HAP-1 (cell line): ENCODE measurements at regions not wholly inside any gene's neighbourhood (a gene's known extent, or its start where the extent isn't known, plus 50 kb on each side); places are given as distances from the start of the nearest gene placed in this dataset.
"Not testable (repeated sequence)": the region's sequence is repeated elsewhere in the genome, so short reads cannot be mapped to it uniquely, and the experiment has no call there.

Experiments
- DNase-seq, 2 experiments: peaks; one replicate each; pipeline ENCODE4 v3.0.0-alpha.2; 2016 to 2020; ENCODE audit warnings: low spot score in 2 of 2
- H3K27me3 ChIP-seq: fragments of 250-450 bp; sonication (Bioruptor Pico); 2 replicates; pipeline ENCODE4 v1.5.1; 2020; ENCODE audit warnings: low read depth, mild to moderate bottlenecking, moderate library complexity
- H3K36me3 ChIP-seq: fragments of 250-450 bp; sonication (Bioruptor Pico); replicated peaks from 2 replicates; pipeline ENCODE4 v1.5.1; 2020; ENCODE audit warnings: mild to moderate bottlenecking
- H3K4me1 ChIP-seq: fragments of 250-450 bp; sonication (Bioruptor Pico); 2 replicates; pipeline ENCODE4 v1.5.1; 2020; ENCODE audit warnings: mild to moderate bottlenecking
- H3K4me3 ChIP-seq: fragments of 250-450 bp; sonication (Bioruptor Pico); 2 replicates; pipeline ENCODE4 v1.5.1; 2020; ENCODE audit warnings: mild to moderate bottlenecking, moderate library complexity
- H3K9me3 ChIP-seq: fragments of 250-450 bp; sonication (Bioruptor Pico); 2 replicates; pipeline ENCODE4 v1.5.1; 2020; ENCODE audit warnings: mild to moderate bottlenecking, moderate library complexity
- in situ Hi-C: fragments of 300-500 bp; cut with MboI; formaldehyde crosslinking; loops from 3 replicates; pipeline ENCODE4 v1.14.3; 2020; ENCODE audit warnings: low sequenced_read_pairs, inconsistent platforms, mixed read lengths

DNA sequence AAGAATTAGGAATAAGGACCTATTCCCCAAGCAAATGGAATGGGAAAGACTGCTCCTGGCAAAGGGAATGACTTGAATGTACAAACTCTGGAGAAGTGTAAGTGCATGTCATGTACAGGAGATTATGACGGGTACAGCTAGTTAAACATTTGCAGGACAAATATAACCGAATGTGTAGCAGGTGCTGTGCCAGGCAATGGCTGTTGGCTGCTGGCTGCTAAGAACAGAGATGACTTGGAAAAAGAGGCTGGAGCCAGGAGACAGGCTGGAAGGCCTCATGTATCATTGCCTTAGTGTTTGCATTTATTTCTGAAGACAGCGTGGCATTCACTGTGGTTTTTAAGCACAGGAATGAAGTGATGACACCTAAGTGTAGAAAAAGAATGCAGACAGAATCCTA lies 136.8 kb downstream of the TTC8 start:
- H3K4me1 ChIP-seq = no peaks in the 10 kb centered on the region
- H3K9me3 ChIP-seq = no peaks in the 10 kb centered on the region
- no peak overlapping the region for H3K4me3 ChIP-seq
- no peak for DNase-seq
- H3K36me3 ChIP-seq = no peaks in the 10 kb centered on the region
- H3K27me3 ChIP-seq = no peaks in the 10 kb centered on the region
- in situ Hi-C loops = no loop called here

DNA sequence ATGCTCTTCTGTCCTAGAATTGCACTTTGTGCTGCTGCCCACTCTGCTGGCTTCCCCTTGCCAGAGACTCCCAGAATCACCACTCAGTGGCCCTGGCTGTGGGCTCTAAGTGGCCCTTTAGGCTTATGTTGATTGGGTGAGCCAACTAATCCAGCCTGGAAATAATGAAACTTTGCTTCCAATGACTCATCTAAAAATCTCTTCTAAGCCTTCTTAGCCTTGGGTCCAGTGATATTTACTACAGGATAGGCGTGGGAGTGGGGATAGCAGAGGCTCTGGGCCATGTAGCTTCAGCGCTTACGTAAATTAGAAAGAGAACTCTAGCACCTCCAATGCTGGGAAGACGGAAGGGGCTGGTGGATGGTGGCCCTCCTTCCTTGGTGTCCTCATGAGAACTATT lies 137.9 kb downstream of the TTC8 start:
- in situ Hi-C loops = no loop called here
- Histone ChIP-seq H3K4me3 (no peak overlapping the region), H3K9me3 (no peaks in the 10 kb centered on the region), H3K27me3 (no peaks in the 10 kb centered on the region), H3K36me3 (no peaks in the 10 kb centered on the region), H3K4me1 (no peaks in the 10 kb centered on the region)
- DNase-seq = no peak

DNA sequence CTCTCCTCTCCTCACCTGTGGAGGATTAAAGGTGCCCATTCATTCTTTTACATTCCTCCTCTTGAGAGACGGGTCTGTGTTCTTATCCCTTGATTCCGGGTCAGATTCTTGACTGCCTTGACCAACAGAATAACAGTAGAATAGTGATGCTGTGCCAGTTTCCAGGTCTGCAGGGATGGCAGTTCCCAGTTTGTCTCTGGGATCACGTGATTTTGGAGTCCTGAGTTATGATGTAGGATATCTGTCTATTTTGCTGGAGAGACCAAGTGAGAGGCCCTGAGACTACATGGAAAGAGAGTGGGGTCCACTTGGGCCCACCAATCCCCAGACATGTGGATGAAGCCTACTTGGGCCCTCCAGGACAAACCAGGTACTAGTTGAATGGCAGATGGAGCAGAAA lies 142.8 kb downstream of the TTC8 start:
- Histone ChIP-seq H3K4me3 (no peak overlapping the region), H3K4me1 (no peaks in the 10 kb centered on the region), H3K36me3 (no peaks in the 10 kb centered on the region), H3K27me3 (peaks cover 8% of the 10 kb centered on the region; the same call in 1 of the 2 replicates), H3K9me3 (no peaks in the 10 kb centered on the region)
- no peak for DNase-seq
- in situ Hi-C loops = no loop called here

DNA sequence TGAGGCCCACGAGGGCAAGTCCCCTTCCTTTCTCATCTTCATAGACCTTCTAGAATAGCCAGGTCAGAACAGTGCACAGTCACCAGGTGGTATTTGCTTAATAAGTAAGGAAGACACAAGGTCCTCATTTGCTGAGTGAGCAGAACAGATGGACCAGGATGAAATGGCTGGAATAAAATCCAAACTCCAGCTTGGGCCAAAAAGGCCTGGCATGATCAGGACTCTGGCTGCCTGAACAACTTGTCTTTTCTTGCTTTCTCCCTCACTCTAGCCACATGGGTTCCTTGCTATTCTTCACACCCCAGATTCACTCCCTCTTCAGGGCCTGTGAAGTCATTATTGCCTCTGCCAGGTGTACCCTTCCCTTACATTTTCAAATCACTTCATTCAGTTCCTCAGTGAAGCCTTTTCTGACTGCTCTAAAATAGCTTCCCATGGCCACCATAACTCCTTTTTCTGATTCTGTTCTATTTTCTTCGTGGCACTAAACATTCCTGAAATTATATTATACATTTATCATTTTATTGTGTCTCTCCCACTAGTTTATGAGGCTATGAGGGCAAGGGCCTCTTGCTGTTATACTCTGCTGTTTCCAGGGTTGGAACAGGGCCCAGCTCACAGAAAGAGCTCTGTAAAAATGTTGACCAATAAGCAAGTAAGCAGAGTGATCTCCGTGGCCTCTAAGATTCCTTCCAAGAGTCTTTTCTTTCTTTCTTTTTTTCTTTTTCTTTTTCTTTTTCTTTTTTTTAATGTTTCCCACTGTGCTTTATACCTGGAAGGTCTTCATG lies 150.8 kb downstream of the TTC8 start:
- no peaks in the 10 kb centered on the region for H3K9me3 ChIP-seq
- DNase-seq = no peak
- H3K4me1 ChIP-seq = no peaks in the 10 kb centered on the region
- peaks cover 4% of the 10 kb centered on the region; the same call in 1 of the 2 replicates for H3K27me3 ChIP-seq
- in situ Hi-C loops = no loop called here
- H3K36me3 ChIP-seq = no peaks in the 10 kb centered on the region
- no peak overlapping the region for H3K4me3 ChIP-seq

DNA sequence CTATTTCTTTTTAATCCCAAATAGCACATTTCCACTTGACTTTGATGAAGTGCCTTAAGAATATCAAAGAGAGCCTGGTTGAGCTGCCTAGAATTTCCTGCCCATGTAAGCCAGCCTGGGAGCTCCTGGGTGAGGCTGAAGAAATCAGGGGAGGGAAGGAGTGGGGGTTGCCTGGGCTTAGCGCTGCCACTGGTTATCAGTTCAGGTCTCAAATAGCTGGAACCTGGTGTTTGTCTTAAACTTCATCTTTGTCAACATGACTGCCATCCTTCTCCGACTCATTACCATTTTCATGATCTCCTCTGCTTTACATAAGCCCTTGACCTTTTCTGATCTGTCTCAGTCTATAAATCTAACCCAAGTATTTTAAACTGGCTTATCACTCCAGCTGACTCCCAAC lies 151.5 kb downstream of the TTC8 start:
- Histone ChIP-seq H3K27me3 (peaks cover 2% of the 10 kb centered on the region; the same call in 1 of the 2 replicates), H3K9me3 (no peaks in the 10 kb centered on the region), H3K4me3 (no peak overlapping the region), H3K36me3 (no peaks in the 10 kb centered on the region), H3K4me1 (no peaks in the 10 kb centered on the region)
- in situ Hi-C loops = no loop called here
- no peak for DNase-seq

DNA sequence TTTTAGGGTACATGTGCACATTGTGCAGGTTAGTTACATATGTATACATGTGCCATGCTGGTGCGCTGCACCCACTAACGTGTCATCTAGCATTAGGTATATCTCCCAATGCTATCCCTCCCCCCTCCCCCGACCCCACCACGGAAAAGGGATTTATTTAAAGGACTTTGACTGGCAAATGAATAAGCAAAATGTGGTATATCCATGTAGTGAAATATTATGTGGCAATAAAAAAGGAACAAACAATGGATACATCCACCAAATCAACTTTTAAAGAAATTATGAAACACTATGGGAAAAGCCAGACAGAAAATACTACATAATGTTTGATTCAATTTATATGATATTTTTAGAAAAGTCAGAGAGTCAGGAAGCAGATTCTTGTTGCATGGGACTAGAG lies 156.5 kb downstream of the TTC8 start:
- H3K36me3 ChIP-seq, H3K27me3 ChIP-seq, in situ Hi-C loops, H3K4me1 ChIP-seq, H3K4me3 ChIP-seq, H3K9me3 ChIP-seq, DNase-seq: not testable (repeated sequence)

DNA sequence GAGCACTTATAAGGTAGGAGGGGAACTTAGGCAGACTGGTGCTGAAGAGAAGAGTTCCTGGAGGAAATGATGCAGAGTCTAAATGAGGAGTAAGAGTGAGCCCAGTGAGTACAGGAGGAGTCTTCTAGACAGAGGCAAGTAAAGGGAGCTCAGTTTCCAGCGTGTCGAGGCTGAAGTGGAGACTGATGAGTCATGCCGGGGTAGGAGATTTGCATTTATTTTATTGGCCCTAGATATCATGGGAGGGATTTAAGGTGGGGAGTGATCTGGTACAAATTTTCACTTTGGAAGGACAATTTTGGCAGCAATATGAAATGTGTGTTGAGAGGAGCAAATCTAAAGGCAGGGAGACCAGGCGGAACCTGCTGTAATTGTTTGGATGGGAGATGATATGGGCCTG lies 157.5 kb downstream of the TTC8 start:
- H3K4me3 ChIP-seq = no peak overlapping the region
- no peaks in the 10 kb centered on the region for H3K4me1 ChIP-seq
- H3K9me3 ChIP-seq = no peaks in the 10 kb centered on the region
- in situ Hi-C loops = no loop called here
- DNase-seq = no peak
- H3K36me3 ChIP-seq = no peaks in the 10 kb centered on the region
- H3K27me3 ChIP-seq = no peaks in the 10 kb centered on the region; the same call in 1 of the 2 replicates

DNA sequence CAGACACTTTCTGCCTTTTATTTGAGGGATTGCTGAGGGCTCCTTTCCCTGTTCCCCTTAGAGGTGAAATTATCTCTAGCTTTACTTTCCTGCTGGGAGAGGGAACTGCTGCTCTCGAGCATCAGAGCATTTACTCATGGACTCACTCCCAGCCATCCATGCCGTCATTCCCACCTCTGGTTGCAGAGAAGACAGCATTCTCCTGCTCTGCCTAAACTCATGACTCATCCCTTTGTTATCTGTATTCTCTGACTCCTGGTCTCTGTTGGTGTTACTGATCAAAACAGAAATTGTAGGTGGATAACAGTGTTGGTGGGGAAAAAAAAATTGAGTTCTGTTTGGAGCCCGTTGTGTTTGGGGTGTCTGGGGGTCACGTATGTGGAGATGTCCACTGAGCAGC lies 159.3 kb downstream of the TTC8 start:
- Histone ChIP-seq H3K27me3 (no peaks in the 10 kb centered on the region; the same call in 1 of the 2 replicates), H3K4me1 (no peaks in the 10 kb centered on the region), H3K4me3 (no peak overlapping the region), H3K36me3 (no peaks in the 10 kb centered on the region), H3K9me3 (no peaks in the 10 kb centered on the region)
- no peak for DNase-seq
- in situ Hi-C loops = no loop called here

DNA sequence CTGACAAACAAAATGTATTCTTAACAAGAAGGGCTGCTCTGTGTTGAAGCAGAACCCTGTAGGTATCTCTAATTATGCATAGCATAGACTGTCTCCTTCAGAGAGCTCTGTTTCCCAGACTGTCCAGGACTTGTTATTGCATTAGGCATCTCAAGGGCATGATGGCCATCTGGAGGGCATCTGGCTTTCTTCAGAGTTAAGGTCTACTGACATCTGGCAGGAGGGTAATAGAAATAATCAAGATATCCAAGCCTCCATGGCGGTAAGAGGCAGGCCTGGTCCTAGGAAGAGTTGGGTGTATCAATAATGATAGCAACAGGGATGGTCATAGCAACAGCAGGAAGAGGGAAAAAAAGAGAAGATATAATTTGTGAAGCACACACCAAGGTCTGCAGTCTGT lies 161.2 kb downstream of the TTC8 start:
- Histone ChIP-seq H3K27me3 (no peaks in the 10 kb centered on the region), H3K4me3 (no peak overlapping the region), H3K9me3 (no peaks in the 10 kb centered on the region), H3K36me3 (no peaks in the 10 kb centered on the region), H3K4me1 (no peaks in the 10 kb centered on the region)
- in situ Hi-C loops = no loop called here
- DNase-seq = no peak

DNA sequence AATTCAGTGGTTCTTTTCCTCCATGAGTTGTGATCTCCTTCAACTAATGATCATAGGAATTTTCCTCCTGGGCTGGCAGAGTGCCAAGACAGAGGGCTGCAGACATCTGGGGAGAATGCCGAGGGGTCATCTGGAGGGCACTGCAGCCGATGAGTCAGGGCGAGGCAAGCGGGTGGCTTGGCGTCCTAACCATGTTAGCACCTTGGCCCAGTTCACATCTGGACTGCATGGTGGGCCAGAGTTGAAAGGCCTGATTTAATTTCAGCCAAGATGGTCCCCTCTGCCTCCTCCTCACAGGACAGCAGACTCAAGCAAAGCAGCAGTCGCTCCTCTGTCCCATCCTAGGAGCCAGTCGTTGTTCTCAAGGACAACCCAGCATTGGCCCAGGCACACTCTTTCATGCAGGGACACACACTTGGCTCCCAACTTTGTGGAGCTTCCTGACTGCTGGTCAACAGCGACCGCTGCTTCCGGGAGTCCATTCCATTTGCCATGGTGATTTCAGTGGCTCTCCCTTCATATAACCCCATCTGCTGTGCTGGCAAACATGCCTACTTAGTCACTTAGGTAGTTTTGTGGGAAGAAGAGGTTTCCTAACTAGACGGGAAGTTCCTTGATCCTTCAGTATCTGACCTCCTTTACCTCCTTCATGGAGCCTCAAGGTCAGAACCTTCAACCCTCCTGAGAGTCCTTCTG lies 161.8 kb downstream of the TTC8 start:
- no peaks in the 10 kb centered on the region for H3K4me1 ChIP-seq
- no peaks in the 10 kb centered on the region for H3K9me3 ChIP-seq
- no peaks in the 10 kb centered on the region for H3K36me3 ChIP-seq
- H3K27me3 ChIP-seq = no peaks in the 10 kb centered on the region
- DNase-seq = no peak
- in situ Hi-C loops = no loop called here
- no peak overlapping the region for H3K4me3 ChIP-seq

DNA sequence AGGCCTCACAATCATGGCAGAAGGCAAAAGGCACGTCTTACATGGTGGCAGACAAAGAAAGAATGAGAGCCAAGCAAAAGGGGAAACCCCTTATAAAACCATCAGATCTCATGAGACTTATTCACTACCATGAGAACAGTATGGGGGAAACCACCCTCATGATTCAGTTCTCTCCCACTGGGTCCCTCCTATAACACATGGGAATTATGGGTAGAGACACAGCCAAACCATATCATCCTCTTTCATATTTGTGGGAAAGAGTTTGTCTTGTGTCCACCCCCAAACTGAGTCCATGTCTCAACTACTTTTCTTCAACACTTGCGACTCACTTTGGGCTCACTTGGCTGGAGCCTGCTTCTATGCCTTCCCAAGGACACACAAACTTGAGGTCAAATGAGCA lies 162.5 kb downstream of the TTC8 start:
- H3K4me1 ChIP-seq, in situ Hi-C loops, H3K36me3 ChIP-seq, H3K9me3 ChIP-seq, DNase-seq, H3K4me3 ChIP-seq, H3K27me3 ChIP-seq: not testable (repeated sequence)

DNA sequence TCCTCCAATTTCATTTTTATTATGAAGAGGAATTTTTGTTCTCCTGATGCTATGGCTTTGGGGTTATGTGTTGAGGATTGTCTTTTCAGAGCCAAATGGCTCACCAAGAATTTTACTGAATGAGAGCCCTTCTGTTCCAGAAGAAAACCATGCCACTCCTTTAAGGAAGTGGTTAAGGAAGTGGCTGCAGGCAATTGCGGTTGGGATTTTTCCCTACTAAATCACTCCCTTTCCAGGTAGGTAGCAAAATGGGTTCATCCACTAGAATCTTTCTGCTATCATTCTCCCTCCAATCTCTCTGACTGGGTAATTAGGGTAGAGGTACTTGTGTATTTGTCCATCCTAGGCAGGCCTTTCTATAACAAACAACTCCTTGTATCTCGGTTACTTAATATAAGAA lies 163.1 kb downstream of the TTC8 start:
- no peaks in the 10 kb centered on the region for H3K27me3 ChIP-seq
- H3K36me3 ChIP-seq = no peaks in the 10 kb centered on the region
- H3K4me3 ChIP-seq = no peak overlapping the region
- DNase-seq = no peak
- H3K4me1 ChIP-seq = no peaks in the 10 kb centered on the region
- in situ Hi-C loops = no loop called here
- H3K9me3 ChIP-seq = no peaks in the 10 kb centered on the region

DNA sequence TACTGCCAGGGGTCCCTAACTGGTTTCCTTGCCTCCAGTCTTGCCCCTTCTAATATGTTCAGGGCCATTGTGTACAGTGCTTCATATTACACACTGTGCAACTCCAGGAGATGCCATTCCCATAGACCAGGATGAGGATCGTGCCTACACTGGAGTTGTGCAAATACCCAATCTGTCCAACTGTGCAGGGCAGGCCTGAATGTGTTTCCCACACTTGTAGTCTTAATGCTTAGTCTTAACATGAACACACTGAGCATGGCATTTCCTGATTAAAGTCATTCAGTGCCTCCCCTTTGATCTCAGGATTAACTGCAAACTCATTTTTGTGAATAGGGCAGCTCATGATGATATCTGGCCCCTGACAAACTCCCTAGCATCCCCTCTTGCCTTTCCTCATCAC lies 165.5 kb downstream of the TTC8 start:
- Histone ChIP-seq H3K4me1 (no peaks in the 10 kb centered on the region), H3K27me3 (no peaks in the 10 kb centered on the region), H3K9me3 (no peaks in the 10 kb centered on the region), H3K4me3 (no peak overlapping the region), H3K36me3 (no peaks in the 10 kb centered on the region)
- in situ Hi-C loops = no loop called here
- DNase-seq = no peak

DNA sequence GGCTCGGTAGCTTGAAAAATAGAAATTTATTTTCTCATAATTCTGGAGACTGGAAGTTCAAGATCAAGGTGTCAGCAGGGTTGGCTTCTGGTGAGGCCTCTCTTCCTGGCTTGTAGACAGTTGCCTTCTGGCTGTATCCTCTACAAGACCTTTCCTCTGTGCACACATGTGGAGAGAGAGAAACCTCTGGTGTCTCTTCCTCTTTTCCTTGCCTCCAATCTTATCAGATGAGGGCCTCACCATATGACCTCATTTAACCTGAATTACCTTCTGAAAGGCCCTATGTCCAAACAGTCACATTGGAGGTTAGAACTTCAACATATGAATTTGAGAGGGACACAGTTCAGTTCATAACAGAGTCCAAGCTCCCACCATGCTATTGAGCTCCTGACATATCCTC lies 166.4 kb downstream of the TTC8 start:
- Histone ChIP-seq H3K4me3 (no peak overlapping the region), H3K9me3 (no peaks in the 10 kb centered on the region), H3K27me3 (no peaks in the 10 kb centered on the region), H3K4me1 (no peaks in the 10 kb centered on the region), H3K36me3 (no peaks in the 10 kb centered on the region)
- in situ Hi-C loops = no loop called here
- DNase-seq = no peak
